SK-N-SH treated with all-trans-retinoic acid at 6 μM for 48 hours (cell line): ENCODE measurements at regions not wholly inside any gene's neighbourhood (a gene's known extent, or its start where the extent isn't known, plus 50 kb on each side); places are given as distances from the start of the nearest gene placed in this dataset.

Experiments
- ATAC-seq: fragments of 200-7000 bp; cut with Tn5 transposase; 3 replicates; pipeline ENCODE4 v1.9.1; 2020; ENCODE audit warnings: mild to moderate bottlenecking, moderate library complexity
- ARNTL ChIP-seq: fragments of 450-650 bp; formaldehyde crosslinking; IDR thresholded peaks from 2 replicates; pipeline ENCODE4 v1.5.0; 2020; ENCODE audit warnings: low read depth, mild to moderate bottlenecking, moderate library complexity, borderline replicate concordance
- BACH2 ChIP-seq: fragments of 250-450 bp; sonication (Bioruptor Pico); IDR thresholded peaks from 2 replicates; pipeline ENCODE4 v1.9.0; 2021; ENCODE audit warnings: mild to moderate bottlenecking, borderline replicate concordance
- CSDC2 ChIP-seq: fragments of 250-450 bp; sonication (Bioruptor Pico); IDR thresholded peaks from 2 replicates; pipeline ENCODE4 v1.5.0; 2020; ENCODE audit warnings: mild to moderate bottlenecking, moderate library complexity
- ESRRG ChIP-seq: fragments of 250-450 bp; sonication (Bioruptor Pico); IDR thresholded peaks from 2 replicates; pipeline ENCODE4 v1.6.1; 2021; ENCODE audit warnings: mild to moderate bottlenecking
- GLIS3 ChIP-seq: fragments of 250-450 bp; sonication (Bioruptor Pico); IDR thresholded peaks from 2 replicates; pipeline ENCODE4 v1.5.0; 2020; ENCODE audit warnings: mild to moderate bottlenecking, moderate library complexity
- ISL1 ChIP-seq: fragments of 250-450 bp; sonication (Bioruptor Pico); IDR thresholded peaks from 2 replicates; pipeline ENCODE4 v2.1.2; 2022; ENCODE audit warnings: mild to moderate bottlenecking, moderate library complexity
- OSR1 ChIP-seq: fragments of 250-450 bp; sonication (Bioruptor Pico); IDR thresholded peaks from 2 replicates; pipeline ENCODE4 v1.8.0; 2022; ENCODE audit warnings: moderate library complexity, mild to moderate bottlenecking, inconsistent platforms
- PATZ1 ChIP-seq: fragments of 250-450 bp; sonication (Bioruptor Pico); IDR thresholded peaks from 2 replicates; pipeline ENCODE4 v1.8.0; 2020; ENCODE audit warnings: mild to moderate bottlenecking, moderate library complexity, borderline replicate concordance
- POU6F1 ChIP-seq: fragments of 250-450 bp; sonication (Bioruptor Pico); IDR thresholded peaks from 2 replicates; pipeline ENCODE4 v1.8.0; 2021; ENCODE audit warnings: low read depth, mild to moderate bottlenecking, moderate library complexity, borderline replicate concordance
- PPARA ChIP-seq: fragments of 250-450 bp; sonication (Bioruptor Pico); IDR thresholded peaks from 2 replicates; pipeline ENCODE4 v1.5.0; 2020; ENCODE audit warnings: mild to moderate bottlenecking, borderline replicate concordance
- RARB ChIP-seq: fragments of 250-450 bp; sonication (Bioruptor Pico); IDR thresholded peaks from 2 replicates; pipeline ENCODE4 v1.8.0; 2021; ENCODE audit warnings: mild to moderate bottlenecking, moderate library complexity
- SNAI2 ChIP-seq: fragments of 250-450 bp; sonication (Bioruptor Pico); IDR thresholded peaks from 2 replicates; pipeline ENCODE4 v1.5.0; 2020; ENCODE audit warnings: mild to moderate bottlenecking, moderate library complexity
- TCF4 ChIP-seq: fragments of 250-450 bp; sonication (Bioruptor Pico); IDR thresholded peaks from 2 replicates; pipeline ENCODE4 v1.8.0; 2021; ENCODE audit warnings: mild to moderate bottlenecking, moderate library complexity, borderline replicate concordance
- TOX ChIP-seq: fragments of 250-450 bp; sonication (Bioruptor Pico); IDR thresholded peaks from 2 replicates; pipeline ENCODE4 v1.8.0; 2021; ENCODE audit warnings: mild to moderate bottlenecking, moderate library complexity, borderline replicate concordance
- TSHZ2 ChIP-seq: fragments of 250-450 bp; sonication (Bioruptor Pico); IDR thresholded peaks from 2 replicates; pipeline ENCODE4 v1.5.0; 2020; ENCODE audit warnings: mild to moderate bottlenecking, moderate library complexity
- ZC3H10 ChIP-seq: fragments of 250-450 bp; sonication (Bioruptor Pico); IDR thresholded peaks from 2 replicates; pipeline ENCODE4 v1.5.1; 2021; ENCODE audit warnings: mild to moderate bottlenecking, moderate library complexity
- ZFP3 ChIP-seq: fragments of 250-450 bp; sonication (Bioruptor Pico); IDR thresholded peaks from 2 replicates; pipeline ENCODE4 v1.5.0; 2020; ENCODE audit warnings: mild to moderate bottlenecking, moderate library complexity
- ZNF565 ChIP-seq: fragments of 450-650 bp; formaldehyde crosslinking; conservative IDR thresholded peaks from 2 replicates; pipeline ENCODE4 v1.5.0; 2020; ENCODE audit warnings: low read depth, mild to moderate bottlenecking, moderate library complexity
- ZNF8 ChIP-seq: fragments of 450-650 bp; formaldehyde crosslinking; IDR thresholded peaks from 2 replicates; pipeline ENCODE4 v1.5.0; 2020; ENCODE audit warnings: mild to moderate bottlenecking, moderate library complexity

GRCh38 chrX:54695816-54696487 is 102.1 kb downstream of the ITIH6 start:
- ATAC-seq = no peak
- no peak for TF ChIP-seq ISL1 (CRISPR knock-in tag)
- TF ChIP-seq PPARA (CRISPR knock-in tag) = no peak
- no peak for TF ChIP-seq ZFP3 (CRISPR knock-in tag)
- TF ChIP-seq RARB = no peak
- no peak for TF ChIP-seq ZNF8
- no peak for TF ChIP-seq TOX
- TF ChIP-seq ZC3H10 (CRISPR knock-in tag) = no peak
- TF ChIP-seq SNAI2 = no peak
- TF ChIP-seq OSR1 = no peak
- no peak for TF ChIP-seq ZNF565 (CRISPR knock-in tag)
- no peak for TF ChIP-seq CSDC2 (CRISPR knock-in tag)
- TF ChIP-seq TCF4 (CRISPR knock-in tag) = no peak
- no peak for TF ChIP-seq ESRRG (CRISPR knock-in tag)
- TF ChIP-seq POU6F1 (CRISPR knock-in tag) = no peak
- no peak for TF ChIP-seq ARNTL (CRISPR knock-in tag)
- TF ChIP-seq PATZ1 (CRISPR knock-in tag) = no peak
- no peak for TF ChIP-seq TSHZ2
- TF ChIP-seq GLIS3 (CRISPR knock-in tag) = no peak
- TF ChIP-seq BACH2 (CRISPR knock-in tag) = no peak
